ENCODE measurements at regions not wholly inside any gene's neighbourhood (a gene's known extent, or its start where the extent isn't known, plus 50 kb on each side); places are given as distances from the start of the nearest gene placed in this dataset.

DNA sequence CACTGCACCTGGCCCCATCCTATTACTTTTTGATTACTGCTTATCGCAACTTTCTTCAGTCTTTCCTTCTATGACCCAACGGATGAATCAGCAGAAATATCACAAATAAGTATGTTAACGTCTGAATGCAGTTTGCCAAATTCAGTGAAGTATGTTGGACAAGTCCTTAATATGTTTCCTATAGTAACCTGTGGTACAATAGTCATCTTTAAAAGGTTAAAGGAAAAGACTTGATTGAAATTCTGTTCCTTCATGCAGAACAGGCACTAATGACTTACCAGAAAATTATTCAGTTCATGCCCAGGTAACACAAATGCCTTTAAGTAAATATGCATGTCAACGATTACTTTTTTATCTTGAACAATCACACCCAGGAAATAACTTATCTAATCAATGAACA is 242.6 kb downstream of the KCTD12 start:
- Histone ChIP-seq H3K27ac (ENCODE audit: low read depth in 1 of 2, low read length in 1 of 2) (no peak overlapping the region), H3K36me3 (ENCODE audit: control insufficient read depth in 4 of 4, insufficient read depth in 4 of 4, low read length in 4 of 4) (no peaks in the 10 kb centered on the region), H3K27me3 (ENCODE audit: control insufficient read depth in 3 of 3, insufficient read depth in 3 of 3, low read length in 2 of 3) (no peaks in the 10 kb centered on the region), H3K4me3 (no peak overlapping the region), H3K9me3 (ENCODE audit: control insufficient read depth in 4 of 4, insufficient read depth in 3 of 4, low read length in 3 of 4) (no peaks in the 10 kb centered on the region), H3K4me1 (ENCODE audit: control insufficient read depth in 5 of 5, insufficient read depth in 5 of 5, low read length in 5 of 5) (no peaks in the 10 kb centered on the region), H3K9ac (ENCODE audit: insufficient read depth in 1 of 2, low read length in 2 of 2) (no peak overlapping the region)
- ATAC-seq (ENCODE audit: insufficient read depth, low FRiP score), result no peak
- DNase-seq, result no peak
- TF ChIP-seq, protein P1, sequence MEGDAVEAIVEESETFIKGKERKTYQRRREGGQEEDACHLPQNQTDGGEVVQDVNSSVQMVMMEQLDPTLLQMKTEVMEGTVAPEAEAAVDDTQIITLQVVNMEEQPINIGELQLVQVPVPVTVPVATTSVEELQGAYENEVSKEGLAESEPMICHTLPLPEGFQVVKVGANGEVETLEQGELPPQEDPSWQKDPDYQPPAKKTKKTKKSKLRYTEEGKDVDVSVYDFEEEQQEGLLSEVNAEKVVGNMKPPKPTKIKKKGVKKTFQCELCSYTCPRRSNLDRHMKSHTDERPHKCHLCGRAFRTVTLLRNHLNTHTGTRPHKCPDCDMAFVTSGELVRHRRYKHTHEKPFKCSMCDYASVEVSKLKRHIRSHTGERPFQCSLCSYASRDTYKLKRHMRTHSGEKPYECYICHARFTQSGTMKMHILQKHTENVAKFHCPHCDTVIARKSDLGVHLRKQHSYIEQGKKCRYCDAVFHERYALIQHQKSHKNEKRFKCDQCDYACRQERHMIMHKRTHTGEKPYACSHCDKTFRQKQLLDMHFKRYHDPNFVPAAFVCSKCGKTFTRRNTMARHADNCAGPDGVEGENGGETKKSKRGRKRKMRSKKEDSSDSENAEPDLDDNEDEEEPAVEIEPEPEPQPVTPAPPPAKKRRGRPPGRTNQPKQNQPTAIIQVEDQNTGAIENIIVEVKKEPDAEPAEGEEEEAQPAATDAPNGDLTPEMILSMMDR (IDR thresholded peaks at IDR 0.05; ENCODE audit: control extremely low read depth, extremely low read depth), result no peak
- WGBS, 2 donors, result 71 to 85% methylated on average over 4 of the region's 4 CpGs

DNA sequence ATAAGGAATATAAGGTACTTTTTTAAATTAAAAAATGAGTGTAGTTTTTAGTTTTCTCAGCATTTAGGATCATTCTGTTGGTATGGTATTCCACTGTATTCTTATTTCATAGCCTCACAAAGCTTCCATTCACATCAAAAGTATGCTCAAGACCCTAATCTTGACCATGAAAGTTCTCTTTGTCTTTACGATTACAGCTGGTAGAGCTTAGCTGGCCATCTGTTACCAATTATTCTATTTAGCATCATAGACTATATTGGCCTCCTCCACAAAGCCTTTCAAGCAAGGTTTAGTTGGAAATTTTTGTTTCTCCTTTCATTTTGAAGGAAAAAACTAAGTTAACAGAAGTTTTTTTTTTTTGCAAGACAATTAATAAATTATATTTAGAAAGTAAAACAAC is 245.1 kb downstream of the KCTD12 start:
- DNase-seq (no peak), ATAC-seq (ENCODE audit: insufficient read depth, low FRiP score) (no peak)
- WGBS, 2 donors, result 91 to 100% methylated on average over 1 of the region's 1 CpG
- Histone ChIP-seq H3K9ac (ENCODE audit: insufficient read depth in 1 of 2, low read length in 2 of 2) (no peak overlapping the region), H3K9me3 (ENCODE audit: control insufficient read depth in 4 of 4, insufficient read depth in 3 of 4, low read length in 3 of 4) (no peaks in the 10 kb centered on the region), H3K4me1 (ENCODE audit: control insufficient read depth in 5 of 5, insufficient read depth in 5 of 5, low read length in 5 of 5) (peaks cover 0 to 22% (median 0%) of the 10 kb centered on the region in 5 donors), H3K27me3 (ENCODE audit: control insufficient read depth in 3 of 3, insufficient read depth in 3 of 3, low read length in 2 of 3) (no peaks in the 10 kb centered on the region), H3K27ac (ENCODE audit: low read depth in 1 of 2, low read length in 1 of 2) (no peak overlapping the region), H3K4me3 (no peak overlapping the region), H3K36me3 (ENCODE audit: control insufficient read depth in 4 of 4, insufficient read depth in 4 of 4, low read length in 4 of 4) (no peaks in the 10 kb centered on the region)
- TF ChIP-seq, protein P1 (IDR thresholded peaks at IDR 0.05; ENCODE audit: control extremely low read depth, extremely low read depth), result no peak

DNA sequence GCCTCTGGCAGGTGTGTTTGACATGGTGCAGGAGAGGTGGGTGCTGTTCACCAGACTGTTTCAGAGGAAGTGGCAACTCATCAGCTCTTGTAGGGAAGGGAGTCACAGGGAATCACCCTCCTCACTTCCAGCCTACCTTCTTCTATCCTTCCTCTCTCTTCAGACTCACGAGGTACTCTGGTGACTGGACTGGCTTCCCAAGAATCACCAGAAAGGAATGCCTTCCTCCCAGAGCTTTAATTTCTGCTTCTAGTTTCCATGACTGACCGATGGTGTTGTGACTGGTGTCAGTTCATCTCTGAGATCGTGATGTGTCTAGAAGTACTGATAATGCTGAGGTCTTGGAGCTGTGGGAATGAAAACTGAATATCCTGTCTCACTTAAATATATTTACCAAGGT is 247.3 kb downstream of the KCTD12 start:
- H3K36me3 ChIP-seq (ENCODE audit: control insufficient read depth in 4 of 4, insufficient read depth in 4 of 4, low read length in 4 of 4), result no peaks in the 10 kb centered on the region
- TF ChIP-seq, protein P1 (IDR thresholded peaks at IDR 0.05; ENCODE audit: control extremely low read depth, extremely low read depth), result no peak
- 64 to 92% methylated on average over 3 of the region's 3 CpGs for WGBS, 2 donors

DNA sequence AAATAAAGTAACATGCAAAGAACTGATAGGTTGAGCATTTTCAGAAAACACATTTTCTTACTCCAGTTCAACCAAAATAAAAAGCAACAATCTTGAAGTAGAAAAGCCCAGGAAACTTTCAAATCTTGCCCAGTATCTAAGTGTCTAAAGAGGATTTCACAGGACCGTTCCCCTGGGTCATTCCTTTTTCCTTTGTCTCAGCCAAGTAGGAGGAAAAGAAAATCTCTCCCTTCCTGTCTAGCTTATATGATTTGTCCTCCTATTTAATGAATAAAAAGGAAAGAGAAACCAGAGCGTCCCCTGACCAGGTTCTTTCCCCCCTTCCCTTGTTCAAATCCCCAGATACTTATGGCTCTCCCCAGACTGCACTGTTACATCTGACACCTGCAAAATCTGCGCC is 248.0 kb downstream of the KCTD12 start:
- Histone ChIP-seq H3K27me3 (ENCODE audit: control insufficient read depth in 3 of 3, insufficient read depth in 3 of 3, low read length in 2 of 3) (no peaks in the 10 kb centered on the region), H3K36me3 (ENCODE audit: control insufficient read depth in 4 of 4, insufficient read depth in 4 of 4, low read length in 4 of 4) (no peaks in the 10 kb centered on the region), H3K4me1 (ENCODE audit: control insufficient read depth in 5 of 5, insufficient read depth in 5 of 5, low read length in 5 of 5) (peaks cover 0 to 28% (median 0%) of the 10 kb centered on the region in 5 donors), H3K4me3 (no peak overlapping the region), H3K9me3 (ENCODE audit: control insufficient read depth in 4 of 4, insufficient read depth in 3 of 4, low read length in 3 of 4) (no peaks in the 10 kb centered on the region), H3K9ac (ENCODE audit: insufficient read depth in 1 of 2, low read length in 2 of 2) (no peak overlapping the region), H3K27ac (ENCODE audit: low read depth in 1 of 2, low read length in 1 of 2) (no peak overlapping the region)
- 70 to 78% methylated on average over 3 of the region's 3 CpGs for WGBS, 2 donors
- TF ChIP-seq, protein P1 (IDR thresholded peaks at IDR 0.05; ENCODE audit: control extremely low read depth, extremely low read depth), result no peak
- ATAC-seq (ENCODE audit: insufficient read depth, low FRiP score) (no peak), DNase-seq (peak in 1 of 3 donors; percentile 21)

More for the DNA sequence above, 247.3 kb downstream of the KCTD12 start:
- no peak overlapping the region for H3K4me3 ChIP-seq
- H3K4me1 ChIP-seq (ENCODE audit: control insufficient read depth in 5 of 5, insufficient read depth in 5 of 5, low read length in 5 of 5), result peaks cover 0 to 28% (median 0%) of the 10 kb centered on the region in 5 donors
- ATAC-seq (ENCODE audit: insufficient read depth, low FRiP score), result no peak
- no peak for DNase-seq
- no peaks in the 10 kb centered on the region for H3K9me3 ChIP-seq (ENCODE audit: control insufficient read depth in 4 of 4, insufficient read depth in 3 of 4, low read length in 3 of 4)
- no peaks in the 10 kb centered on the region for H3K27me3 ChIP-seq (ENCODE audit: control insufficient read depth in 3 of 3, insufficient read depth in 3 of 3, low read length in 2 of 3)
- no peak overlapping the region for H3K9ac ChIP-seq (ENCODE audit: insufficient read depth in 1 of 2, low read length in 2 of 2)
- no peak overlapping the region for H3K27ac ChIP-seq (ENCODE audit: low read depth in 1 of 2, low read length in 1 of 2)

Measured in lung (tissue), 11 donors.